ENCODE measurements at regions not wholly inside any gene's neighbourhood (a gene's known extent, or its start where the extent isn't known, plus 50 kb on each side); places are given as distances from the start of the nearest gene placed in this dataset.
"Not testable (repeated sequence)": the region's sequence is repeated elsewhere in the genome, so short reads cannot be mapped to it uniquely, and the experiment has no call there.

GRCh38 chr11:7143908-7144307 lies 55.1 kb downstream of the RBMXL2 start:
- DNase-seq = peak; percentile 8

GRCh38 chr11:7150104-7150503 lies 61.3 kb downstream of the RBMXL2 start:
- DNase-seq = not testable (repeated sequence)

GRCh38 chr11:7154881-7155361 lies 66.1 kb downstream of the RBMXL2 start:
- DNase-seq = peak; percentile 60

GRCh38 chr11:7160814-7161489 lies 72.2 kb downstream of the RBMXL2 start:
- no peak for DNase-seq

GRCh38 chr11:7165911-7166310 lies 77.1 kb downstream of the RBMXL2 start:
- no peak for DNase-seq

- no peak for DNase-seq
These were observed 79.4 kb downstream of the RBMXL2 start for GRCh38 chr11:7167976-7168740.

- no peak for DNase-seq
These were observed 79.9 kb downstream of the RBMXL2 start for GRCh38 chr11:7168741-7168990.

GRCh38 chr11:7170431-7170830 lies 81.3 kb upstream of the SYT9 start:
- DNase-seq = no peak

- DNase-seq = no peak
These were observed 76.7 kb upstream of the SYT9 start for GRCh38 chr11:7175007-7175406.

- DNase-seq = no peak
These were observed 65.5 kb upstream of the SYT9 start for GRCh38 chr11:7186190-7186589.

- DNase-seq = no peak
These were observed 65.0 kb upstream of the SYT9 start for GRCh38 chr11:7186676-7187075.

- not testable (repeated sequence) for DNase-seq
These were observed 58.9 kb upstream of the SYT9 start for GRCh38 chr11:7192785-7193184.

- DNase-seq = no peak
These were observed 55.1 kb upstream of the SYT9 start for GRCh38 chr11:7196396-7197146.

GRCh38 chr11:7197469-7197868 lies 54.2 kb upstream of the SYT9 start:
- DNase-seq = no peak
